ENCODE measurements at regions not wholly inside any gene's neighbourhood (a gene's known extent, or its start where the extent isn't known, plus 50 kb on each side); places are given as distances from the start of the nearest gene placed in this dataset.
"Not testable (repeated sequence)": the region's sequence is repeated elsewhere in the genome, so short reads cannot be mapped to it uniquely, and the experiment has no call there.

GRCh38 chr5:39629946-39630345, 205.2 kb upstream of the DAB2 start:
- DNase-seq = no peak

- no peak for DNase-seq
Measured at GRCh38 chr5:39628348-39628747, 203.6 kb upstream of the DAB2 start.

GRCh38 chr5:39624890-39625289, 200.1 kb upstream of the DAB2 start:
- DNase-seq = no peak

DNA sequence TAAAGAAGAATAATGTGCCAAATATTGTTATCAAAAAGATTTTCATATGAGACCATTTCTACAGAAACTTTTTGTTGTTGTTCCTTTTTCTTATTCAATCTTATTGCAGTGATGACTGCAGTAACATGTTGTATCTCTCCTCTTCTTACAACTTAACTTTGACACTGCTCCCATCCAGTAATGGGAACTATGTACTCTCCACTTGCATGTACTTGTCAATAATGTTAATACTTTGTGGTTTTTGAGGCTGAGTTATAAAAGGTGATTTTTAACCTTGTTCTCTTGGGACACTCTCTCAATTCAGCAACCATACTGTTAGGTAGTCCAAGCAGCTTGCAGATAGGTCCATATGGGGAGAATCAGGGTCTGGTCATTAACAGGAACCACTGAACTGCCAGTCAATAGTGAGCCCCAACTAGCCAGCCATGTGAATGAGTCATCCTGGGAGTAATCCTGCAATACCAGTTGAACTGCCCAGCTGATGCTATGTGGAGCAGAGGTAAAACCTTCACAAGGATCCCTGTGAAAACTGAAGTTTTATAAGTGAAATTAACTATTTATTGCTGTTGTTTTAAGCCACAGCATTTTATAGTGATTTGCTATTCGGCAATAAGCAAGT, 199.6 kb upstream of the DAB2 start:
- DNase-seq = no peak

GRCh38 chr5:39623291-39623865, 198.6 kb upstream of the DAB2 start:
- no peak for DNase-seq

DNA sequence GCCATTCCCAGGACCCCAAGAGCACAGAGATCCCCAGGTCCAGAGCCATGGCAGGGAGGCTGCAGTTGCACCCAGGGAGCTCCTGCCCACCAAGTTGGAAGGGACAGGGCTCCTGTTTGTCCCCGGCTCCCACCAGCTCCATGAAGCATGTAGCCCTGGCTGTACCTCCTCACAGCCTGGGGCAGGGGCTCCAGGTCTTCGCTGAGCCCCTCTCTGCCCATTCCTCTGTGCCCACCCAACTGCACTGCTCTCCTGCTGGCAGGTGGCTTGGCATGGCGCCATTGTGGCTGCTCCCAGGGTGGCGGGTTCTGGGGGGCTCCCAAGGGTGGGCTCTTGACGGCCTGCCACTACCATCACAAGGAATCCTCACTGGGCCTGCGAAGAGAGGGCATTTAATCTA, 197.5 kb upstream of the DAB2 start:
- DNase-seq = no peak

GRCh38 chr5:39619168-39619818, 194.5 kb upstream of the DAB2 start:
- DNase-seq = no peak

DNA sequence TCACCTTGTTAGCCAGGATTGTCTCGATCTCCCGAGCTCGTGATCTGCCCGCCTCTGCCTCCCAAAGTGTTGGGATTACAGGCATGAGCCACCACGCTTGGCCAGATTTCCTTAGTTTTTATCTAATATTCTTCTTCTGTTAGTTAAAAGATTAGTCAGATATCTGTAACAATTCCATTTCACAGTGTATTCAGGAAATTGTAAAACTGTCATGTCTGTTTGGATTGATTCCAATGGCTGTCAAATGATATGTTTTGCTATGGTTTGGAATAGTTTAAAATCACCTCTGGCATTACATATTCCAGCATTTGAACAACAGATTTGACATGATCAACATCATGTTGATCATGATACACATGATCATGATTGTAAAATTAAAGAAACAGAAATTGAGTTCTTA, 193.6 kb upstream of the DAB2 start:
- DNase-seq = no peak

GRCh38 chr5:39616131-39616530, 191.4 kb upstream of the DAB2 start:
- no peak for DNase-seq

DNA sequence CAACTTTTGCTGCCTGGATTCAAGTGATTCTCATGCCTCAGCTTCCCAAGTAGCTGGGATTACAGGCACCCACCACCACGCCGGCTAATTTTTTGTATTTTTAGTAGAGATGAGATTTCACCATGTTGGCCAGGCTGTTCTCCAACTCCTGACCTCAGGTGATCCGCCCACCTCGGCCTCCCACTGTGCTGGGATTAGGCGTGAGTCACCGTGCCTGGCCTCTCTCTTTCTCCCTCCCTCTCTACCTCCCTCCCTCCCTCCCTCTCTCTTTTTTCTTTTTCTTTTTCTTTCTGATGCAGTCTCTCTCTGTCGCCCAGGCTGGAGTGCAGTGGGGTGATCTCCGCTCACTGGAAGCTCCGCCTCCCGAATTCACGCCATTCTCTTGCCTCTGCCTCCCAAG, 186.3 kb upstream of the DAB2 start:
- not testable (repeated sequence) for DNase-seq

- no peak for DNase-seq
Measured at GRCh38 chr5:39608024-39608423, 183.2 kb upstream of the DAB2 start.

DNA sequence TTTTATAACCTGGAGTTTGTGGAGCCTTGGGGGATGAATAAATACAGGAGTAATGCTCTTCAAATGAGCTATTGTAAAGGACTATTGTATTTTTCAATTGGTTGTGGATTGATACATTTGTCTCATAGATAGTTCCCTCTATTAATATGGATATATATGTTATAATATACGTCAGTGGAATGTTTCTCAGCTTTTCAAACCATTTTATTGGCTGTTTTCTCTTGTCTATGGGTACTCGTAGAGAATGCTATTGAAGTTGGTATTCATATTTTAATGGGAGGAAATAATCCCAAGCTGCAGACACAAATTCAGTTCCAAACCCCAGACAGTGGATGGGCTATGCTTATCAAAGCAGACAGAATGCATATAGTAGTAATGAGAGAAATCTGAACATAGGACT, 181.8 kb upstream of the DAB2 start:
- no peak for DNase-seq

GRCh38 chr5:39605588-39606575, 181.1 kb upstream of the DAB2 start:
- DNase-seq = no peak

- no peak for DNase-seq
Measured at GRCh38 chr5:39605145-39605544, 180.4 kb upstream of the DAB2 start.

DNA sequence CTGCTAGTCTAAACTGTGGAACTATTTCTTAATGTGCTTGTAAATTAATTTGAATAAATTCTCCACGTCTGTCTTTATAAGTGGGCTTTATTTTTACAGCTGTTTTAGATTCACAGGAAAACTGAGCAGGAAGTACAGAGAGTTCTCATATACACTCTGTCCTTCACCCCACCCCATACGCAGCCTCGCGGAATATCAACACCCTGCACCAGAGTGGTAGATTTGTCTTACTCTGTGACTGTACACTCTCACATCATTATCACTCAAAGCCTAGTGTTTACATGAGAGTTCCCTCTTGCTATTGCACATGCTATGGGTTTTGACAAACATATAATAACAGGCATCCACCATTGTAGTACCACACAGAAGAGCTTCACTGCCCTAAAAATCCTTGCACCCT, 179.7 kb upstream of the DAB2 start:
- DNase-seq = no peak

DNA sequence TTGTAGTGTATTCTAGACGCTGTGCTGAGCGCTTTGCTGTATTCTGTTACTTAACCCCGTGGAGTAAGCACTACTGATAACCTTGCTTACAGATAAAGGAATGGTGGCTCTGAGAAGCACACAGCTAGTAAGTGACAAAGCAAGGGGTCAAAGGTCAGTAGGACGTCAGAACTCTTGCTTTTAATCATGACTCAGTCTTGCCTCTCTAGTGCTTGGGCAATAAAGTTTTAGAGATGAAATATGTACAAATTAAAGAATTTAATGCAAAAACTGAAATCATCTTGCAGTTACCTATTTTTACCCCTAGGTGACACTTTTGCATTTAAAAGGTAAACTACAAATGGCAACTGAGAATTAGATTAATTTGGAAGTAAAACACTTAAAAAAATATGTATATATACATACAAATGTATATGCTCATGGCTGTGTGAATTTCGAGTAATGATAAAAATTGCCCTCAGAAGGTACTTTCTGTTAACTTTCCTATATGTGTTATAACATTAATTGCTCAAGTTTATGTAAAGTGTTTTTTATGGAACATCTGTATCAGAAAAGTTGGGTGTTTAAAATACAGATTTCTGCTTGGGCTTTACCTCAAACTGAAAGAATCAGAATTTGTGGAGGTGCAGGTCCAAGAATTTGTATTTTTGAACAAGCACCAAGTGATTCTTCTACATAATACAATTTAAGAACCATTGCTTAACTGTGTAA, 175.1 kb upstream of the DAB2 start:
- no peak for DNase-seq

GRCh38 chr5:39598661-39599248, 174.0 kb upstream of the DAB2 start:
- DNase-seq = no peak

GRCh38 chr5:39588179-39588578, 163.4 kb upstream of the DAB2 start:
- DNase-seq = no peak

DNA sequence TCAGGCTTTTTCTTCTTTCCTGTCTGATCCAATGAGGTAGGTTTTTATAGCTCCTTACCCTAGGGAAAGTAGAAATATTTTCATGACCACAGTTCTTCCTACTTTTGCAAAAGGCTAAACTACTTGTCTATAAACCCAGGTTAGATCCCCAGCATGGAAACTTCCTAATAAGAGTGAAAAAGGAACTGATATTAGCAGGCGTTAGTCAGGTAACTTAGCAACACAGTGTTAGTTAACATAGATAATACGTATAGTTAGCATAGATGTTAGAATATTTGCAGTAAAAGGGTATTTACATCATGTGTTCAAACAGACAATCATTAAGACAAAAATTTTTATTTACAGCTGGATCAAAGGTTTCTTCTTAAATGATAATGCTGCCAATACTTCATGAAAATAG, 162.9 kb upstream of the DAB2 start:
- DNase-seq = no peak

GRCh38 chr5:39586185-39586584, 161.4 kb upstream of the DAB2 start:
- DNase-seq = no peak

DNA sequence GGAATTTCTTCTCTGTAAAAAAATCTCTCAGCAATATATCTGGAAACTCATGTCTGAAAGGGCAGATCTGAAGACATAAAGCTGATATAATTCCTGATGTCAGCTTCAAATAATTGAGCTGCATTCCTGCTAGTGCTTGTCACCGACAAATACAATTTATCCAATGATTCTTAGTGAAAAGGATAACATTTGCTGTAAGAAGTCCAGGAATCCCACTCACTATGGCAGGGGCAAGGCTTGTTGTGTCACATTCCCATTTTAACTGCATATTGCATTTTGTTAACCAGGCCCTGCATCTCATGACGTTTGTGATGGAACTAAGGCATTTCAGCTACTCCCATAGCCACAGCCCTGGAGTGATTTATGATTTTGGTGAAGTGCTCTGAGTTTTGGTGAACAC, 160.1 kb upstream of the DAB2 start:
- DNase-seq = no peak

GRCh38 chr5:39580702-39581453, 156.1 kb upstream of the DAB2 start:
- no peak for DNase-seq
